ENCODE measurements at regions not wholly inside any gene's neighbourhood (a gene's known extent, or its start where the extent isn't known, plus 50 kb on each side); places are given as distances from the start of the nearest gene placed in this dataset.

DNA sequence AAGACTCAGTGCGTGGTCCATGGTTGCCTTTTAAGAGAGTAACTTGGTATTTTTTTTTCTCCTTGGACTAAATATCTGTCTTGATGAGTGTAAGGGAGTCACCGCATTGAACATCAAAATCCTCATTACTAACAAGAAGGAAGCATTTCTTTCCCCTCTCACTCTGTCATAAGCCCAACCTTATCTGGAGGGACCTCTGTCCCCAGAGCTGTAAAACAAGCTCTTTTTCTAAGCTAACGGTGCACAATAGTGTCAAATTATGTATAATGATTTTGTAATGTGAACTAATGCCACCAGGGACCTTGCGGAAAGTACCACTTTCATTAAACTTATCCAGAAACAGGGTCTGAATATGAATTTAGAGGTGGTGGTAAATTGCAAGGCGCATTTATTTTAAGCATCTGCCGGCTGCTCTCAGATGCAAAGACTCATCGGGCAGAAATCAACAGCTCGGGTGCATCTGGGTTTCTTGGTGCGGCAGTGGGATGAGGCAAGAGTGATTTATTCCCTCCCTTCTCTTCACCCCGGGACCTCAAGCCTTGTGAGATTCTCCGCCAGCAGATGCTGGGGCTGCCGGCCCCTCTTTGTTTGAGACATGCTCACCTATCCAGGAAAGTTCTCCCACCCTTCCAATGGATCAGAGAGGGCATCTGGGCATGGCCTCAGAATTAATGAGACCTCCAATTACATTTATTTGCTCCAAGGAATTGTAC is 95.2 kb upstream of the IRX3 start:
- 72 to 75% methylated on average over 12 of the region's 12 CpGs for WGBS, 2 donors
- H3K36me3 ChIP-seq: no peaks in the 10 kb centered on the region
- H3K27me3 ChIP-seq: no peaks in the 10 kb centered on the region
- ATAC-seq (no peak), FAIRE-seq (no peak), DNase-seq (no peak)
- no peak overlapping the region for H3K27ac ChIP-seq
- intact Hi-C loops (cut with DNase I): no loop called here
- H3K9me3 ChIP-seq: no peaks in the 10 kb centered on the region
- no peaks in the 10 kb centered on the region for H3K4me1 ChIP-seq
- H3K4me3 ChIP-seq: no peak overlapping the region
- TF ChIP-seq, protein P1, sequence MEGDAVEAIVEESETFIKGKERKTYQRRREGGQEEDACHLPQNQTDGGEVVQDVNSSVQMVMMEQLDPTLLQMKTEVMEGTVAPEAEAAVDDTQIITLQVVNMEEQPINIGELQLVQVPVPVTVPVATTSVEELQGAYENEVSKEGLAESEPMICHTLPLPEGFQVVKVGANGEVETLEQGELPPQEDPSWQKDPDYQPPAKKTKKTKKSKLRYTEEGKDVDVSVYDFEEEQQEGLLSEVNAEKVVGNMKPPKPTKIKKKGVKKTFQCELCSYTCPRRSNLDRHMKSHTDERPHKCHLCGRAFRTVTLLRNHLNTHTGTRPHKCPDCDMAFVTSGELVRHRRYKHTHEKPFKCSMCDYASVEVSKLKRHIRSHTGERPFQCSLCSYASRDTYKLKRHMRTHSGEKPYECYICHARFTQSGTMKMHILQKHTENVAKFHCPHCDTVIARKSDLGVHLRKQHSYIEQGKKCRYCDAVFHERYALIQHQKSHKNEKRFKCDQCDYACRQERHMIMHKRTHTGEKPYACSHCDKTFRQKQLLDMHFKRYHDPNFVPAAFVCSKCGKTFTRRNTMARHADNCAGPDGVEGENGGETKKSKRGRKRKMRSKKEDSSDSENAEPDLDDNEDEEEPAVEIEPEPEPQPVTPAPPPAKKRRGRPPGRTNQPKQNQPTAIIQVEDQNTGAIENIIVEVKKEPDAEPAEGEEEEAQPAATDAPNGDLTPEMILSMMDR (IDR thresholded peaks at IDR 0.05): no peak

DNA sequence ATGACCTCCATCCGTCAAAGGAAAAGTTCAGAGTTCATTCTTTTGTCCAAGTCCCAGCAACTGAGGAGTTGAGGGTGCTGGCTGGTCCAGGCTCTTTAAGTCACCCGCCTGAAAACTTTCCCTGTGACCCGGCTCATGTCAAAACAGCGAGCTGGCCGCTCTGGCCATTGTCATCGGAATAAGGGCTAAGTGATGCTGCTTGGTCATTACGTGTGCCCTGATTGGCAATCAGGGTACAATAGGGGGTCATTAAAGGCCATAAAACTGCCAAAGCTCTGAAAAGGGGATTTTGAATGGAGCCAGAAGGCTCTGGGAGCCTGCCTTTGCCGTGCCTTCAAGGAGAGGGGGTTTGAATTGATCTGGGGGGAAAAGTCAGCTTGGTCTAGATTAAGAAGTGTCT is 88.5 kb upstream of the IRX3 start:
- intact Hi-C loops (cut with DNase I): no loop called here
- no peak for FAIRE-seq

DNA sequence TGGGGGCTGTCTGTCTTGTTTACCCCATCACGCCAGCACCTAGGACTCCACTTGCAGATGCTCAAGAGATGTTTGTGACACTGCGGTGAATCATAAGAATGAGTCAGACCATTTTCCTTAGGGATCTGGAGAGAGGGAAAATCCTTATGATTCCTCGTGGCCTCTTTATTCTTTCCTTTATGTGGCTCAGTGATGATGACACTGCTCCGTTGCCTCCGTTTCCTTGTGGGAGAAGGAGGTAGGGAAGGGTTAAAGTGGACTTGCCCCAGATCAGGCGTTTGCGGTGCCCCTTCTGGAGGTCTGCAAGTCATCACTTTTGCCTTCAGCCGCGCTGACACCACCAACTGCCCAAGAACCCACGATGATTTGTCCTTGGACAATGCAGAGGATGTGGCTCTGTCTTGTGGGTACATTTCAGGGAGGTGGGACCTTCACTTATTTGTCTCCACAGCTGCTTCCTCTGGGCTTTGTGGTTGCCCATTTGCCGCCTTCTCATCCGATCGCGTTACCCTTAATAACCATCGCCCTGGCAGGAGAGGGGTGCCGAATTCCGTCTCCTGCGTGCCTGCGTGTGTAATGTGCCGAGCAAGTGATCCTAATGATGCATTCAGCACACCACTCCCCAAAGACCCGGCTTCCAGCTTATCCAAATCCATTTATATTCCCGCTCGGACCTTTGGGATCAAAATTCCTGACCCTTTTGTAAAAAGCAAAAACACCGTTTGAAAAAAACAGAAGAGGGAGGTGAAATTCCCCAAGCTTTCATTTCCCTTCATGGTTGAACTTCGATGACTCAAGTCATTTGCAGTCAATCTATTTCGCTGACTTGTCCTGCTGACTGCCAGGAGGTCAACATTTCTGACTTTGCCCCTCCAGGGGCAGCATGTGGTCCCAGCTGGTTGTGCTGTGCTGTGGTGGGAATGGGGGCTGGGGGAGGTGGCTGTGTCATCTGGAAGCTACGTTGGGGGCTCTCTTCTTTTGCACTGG is 87.2 kb upstream of the IRX3 start:
- no peak for DNase-seq

More for the DNA sequence above, 88.5 kb upstream of the IRX3 start:
- Histone ChIP-seq H3K27ac (no peak overlapping the region), H3K4me3 (no peak overlapping the region), H3K27me3 (no peaks in the 10 kb centered on the region), H3K4me1 (no peaks in the 10 kb centered on the region), H3K9me3 (no peaks in the 10 kb centered on the region), H3K36me3 (no peaks in the 10 kb centered on the region)
- TF ChIP-seq, protein P1 (IDR thresholded peaks at IDR 0.05): no peak
- ATAC-seq (no peak), DNase-seq (no peak)
- WGBS, 2 donors: 48 to 51% methylated on average over 8 of the region's 8 CpGs

DNA sequence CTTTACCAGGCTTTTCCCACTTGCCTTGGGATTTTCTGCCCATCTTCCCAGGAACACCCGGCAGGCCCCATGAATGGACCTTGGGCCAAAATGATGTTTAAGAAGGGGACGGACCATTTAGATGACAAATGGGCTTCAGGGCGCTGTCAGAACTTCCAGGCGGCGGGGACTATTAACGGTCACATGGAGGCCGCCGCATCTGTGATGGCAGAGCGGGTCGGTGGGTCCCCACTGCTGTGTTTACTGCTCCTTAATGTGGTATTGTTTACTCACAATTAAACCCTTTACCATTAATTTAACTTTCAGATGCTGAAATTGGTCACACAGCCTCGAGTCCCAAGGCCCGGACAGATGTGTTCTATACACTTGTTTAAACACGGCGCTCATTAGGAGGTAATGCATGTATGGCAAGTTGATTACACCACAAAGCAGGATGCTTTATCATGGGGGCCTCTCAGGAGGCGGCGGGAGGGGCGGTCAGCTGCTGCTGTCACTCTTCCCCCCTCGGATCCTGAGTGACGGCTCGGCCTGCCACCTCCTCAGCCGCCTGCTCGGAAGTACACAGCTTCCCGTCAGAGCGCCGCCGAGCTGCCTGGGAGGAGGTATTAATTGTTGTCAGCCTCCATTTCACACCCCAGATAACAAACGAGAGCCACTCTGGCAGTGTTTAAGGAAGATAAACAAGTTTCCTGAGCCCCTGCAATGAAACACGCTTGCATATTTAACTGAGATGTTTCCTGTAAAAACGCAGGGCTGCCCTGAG is 83.9 kb upstream of the IRX3 start:
- H3K4me3 ChIP-seq: no peak overlapping the region
- no peaks in the 10 kb centered on the region for H3K9me3 ChIP-seq
- intact Hi-C loops (cut with DNase I): no loop called here
- TF ChIP-seq, protein P1 (IDR thresholded peaks at IDR 0.05): no peak
- no peaks in the 10 kb centered on the region for H3K36me3 ChIP-seq
- ATAC-seq: peak in 3 of 4 donors; percentile 33 to 64 (median 43)
- no peak overlapping the region for H3K27ac ChIP-seq
- H3K27me3 ChIP-seq: no peaks in the 10 kb centered on the region
- FAIRE-seq: no peak
- H3K4me1 ChIP-seq: no peaks in the 10 kb centered on the region
- 30% methylated on average over 29 of the region's 29 CpGs for WGBS, 2 donors
- DNase-seq: peak in 1 of 6 donors; percentile 62

More for the DNA sequence above, 87.2 kb upstream of the IRX3 start:
- H3K36me3 ChIP-seq: no peaks in the 10 kb centered on the region
- H3K27me3 ChIP-seq: no peaks in the 10 kb centered on the region
- TF ChIP-seq, protein P1 (IDR thresholded peaks at IDR 0.05): no peak
- FAIRE-seq (no peak), ATAC-seq (no peak)
- 64 to 68% methylated on average over 27 of the region's 27 CpGs for WGBS, 2 donors
- intact Hi-C loops (cut with DNase I): no loop called here
- no peak overlapping the region for H3K27ac ChIP-seq
- H3K4me3 ChIP-seq: no peak overlapping the region
- H3K4me1 ChIP-seq: no peaks in the 10 kb centered on the region
- no peaks in the 10 kb centered on the region for H3K9me3 ChIP-seq
